ENCODE measurements at regions not wholly inside any gene's neighbourhood (a gene's known extent, or its start where the extent isn't known, plus 50 kb on each side); places are given as distances from the start of the nearest gene placed in this dataset.

DNA sequence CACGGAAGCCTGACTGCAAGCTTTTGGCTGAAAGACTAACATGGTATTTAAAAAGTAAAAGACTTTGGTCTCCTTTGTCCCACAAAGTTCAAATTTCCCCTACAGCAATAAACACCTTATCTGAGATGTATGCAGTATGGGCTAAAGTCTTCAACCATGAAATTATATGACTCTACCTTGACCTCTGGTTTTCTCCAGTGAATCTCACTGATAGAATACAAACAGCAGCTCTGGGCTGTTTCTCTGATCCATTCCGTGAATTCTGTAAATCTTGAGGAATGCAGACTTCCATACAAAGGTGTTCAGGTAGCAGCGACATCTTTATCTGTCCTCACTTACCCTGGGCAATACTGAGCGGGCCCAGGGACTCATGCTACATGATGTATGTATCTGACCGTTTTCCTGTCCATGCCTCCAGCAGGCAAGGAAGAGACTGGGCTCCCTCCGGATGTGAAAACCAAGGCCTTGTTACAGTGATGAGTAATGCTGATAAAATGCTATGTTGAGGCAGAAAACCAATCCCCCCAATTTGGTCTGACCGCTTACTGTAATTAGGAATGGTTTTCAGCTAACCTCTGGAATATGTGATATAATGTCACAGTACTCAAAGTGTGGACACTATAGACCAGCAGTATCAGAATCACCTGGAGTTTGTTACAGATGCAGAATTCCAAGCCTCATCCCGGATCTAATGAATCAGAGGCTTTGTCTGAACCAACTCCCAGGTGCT, 589.8 kb downstream of the HS3ST4 start:
- DNase-seq (ENCODE audit: low read depth in 4 of 4, low spot score in 1 of 4): no peak

DNA sequence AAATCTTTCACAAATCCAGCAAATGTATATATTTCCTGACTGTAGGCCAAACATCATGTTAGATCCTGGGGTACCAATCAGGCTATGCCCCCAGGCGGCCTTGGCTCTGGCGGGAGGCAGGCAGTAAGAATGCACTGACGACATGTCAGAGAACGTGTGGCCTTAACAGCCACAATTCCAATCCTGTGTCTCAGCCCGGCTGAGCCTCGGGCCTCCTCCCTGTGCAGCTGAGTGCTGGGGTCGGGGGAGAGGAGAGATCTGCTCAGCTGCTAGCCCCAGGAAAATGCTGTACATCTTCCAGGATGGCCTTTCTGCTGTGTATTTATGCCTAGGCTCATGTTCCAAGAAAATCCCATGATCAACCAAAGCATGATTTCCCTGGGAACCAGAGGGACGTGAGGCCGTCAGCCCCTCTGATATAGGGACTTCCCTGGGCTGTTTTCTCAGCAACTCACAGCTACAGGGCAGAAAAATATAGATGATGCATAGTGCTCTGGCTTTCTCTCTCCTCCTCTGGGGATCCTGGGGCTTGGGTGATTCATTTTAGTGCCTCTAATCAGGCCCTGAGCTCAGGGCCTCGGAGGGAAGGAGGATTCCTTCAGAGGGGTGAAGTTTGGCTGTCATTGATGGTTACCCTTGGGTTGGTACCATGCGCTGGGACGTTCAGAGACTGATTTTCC, 604.0 kb downstream of the HS3ST4 start:
- DNase-seq (ENCODE audit: low read depth in 4 of 4, low spot score in 1 of 4): no peak

DNA sequence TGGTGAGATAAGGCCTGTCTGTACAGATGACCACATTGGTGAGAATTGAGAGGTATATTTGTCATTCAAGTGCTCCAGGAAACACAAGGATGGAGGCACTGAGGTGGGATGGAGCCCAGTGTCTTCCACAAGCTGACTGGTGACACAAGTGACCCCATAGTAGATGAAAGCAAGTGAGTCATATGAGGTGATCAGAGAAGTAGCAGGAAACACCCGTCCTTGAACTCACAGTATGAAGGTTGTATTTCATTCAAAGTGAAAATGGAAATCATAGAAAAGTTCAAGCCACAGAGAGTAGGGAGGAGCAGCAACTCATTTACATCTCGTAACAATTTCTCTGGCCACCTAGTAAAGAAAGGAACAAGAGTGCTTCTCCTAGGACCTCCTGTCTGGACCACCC, 609.8 kb downstream of the HS3ST4 start:
- no peak for DNase-seq (ENCODE audit: low read depth in 4 of 4, low spot score in 1 of 4)

DNA sequence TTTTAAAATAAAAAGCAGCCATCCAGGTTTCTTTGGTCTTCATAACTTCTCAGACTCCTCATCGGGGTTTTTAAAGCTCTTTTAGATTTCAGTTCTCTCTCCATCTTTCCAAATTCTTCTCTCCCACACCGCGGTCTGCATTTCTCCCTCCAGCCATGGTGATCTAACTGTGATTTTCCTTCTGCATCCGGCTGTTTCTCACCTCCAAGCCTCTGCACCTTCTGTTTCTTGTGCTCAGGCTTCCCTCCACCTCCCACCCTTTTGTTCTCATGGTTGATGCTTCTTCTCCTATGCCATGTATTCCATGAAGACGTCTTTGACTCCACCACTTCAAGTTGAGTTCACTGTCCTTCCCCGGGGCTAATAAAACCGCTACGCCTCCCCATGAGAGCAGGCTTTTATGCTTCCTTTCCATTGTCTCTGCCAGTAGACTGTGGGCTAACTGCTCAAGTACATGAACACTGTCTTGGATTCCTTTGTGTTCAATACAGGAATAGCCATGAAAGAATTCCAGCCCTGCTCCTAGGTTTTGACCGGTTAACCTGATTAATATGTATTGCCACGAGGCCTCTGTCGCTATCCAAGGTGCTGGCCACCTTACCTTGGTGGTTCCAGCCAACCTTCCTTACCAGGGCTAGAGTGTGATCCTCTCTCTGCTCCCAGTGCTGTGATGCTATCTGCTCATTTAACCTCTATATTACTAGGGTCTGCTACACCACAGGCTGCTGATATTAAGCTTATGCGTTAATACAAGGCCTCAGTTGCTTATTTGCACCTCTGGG, 625.1 kb downstream of the HS3ST4 start:
- no peak for DNase-seq (ENCODE audit: low read depth in 4 of 4, low spot score in 1 of 4)

DNA sequence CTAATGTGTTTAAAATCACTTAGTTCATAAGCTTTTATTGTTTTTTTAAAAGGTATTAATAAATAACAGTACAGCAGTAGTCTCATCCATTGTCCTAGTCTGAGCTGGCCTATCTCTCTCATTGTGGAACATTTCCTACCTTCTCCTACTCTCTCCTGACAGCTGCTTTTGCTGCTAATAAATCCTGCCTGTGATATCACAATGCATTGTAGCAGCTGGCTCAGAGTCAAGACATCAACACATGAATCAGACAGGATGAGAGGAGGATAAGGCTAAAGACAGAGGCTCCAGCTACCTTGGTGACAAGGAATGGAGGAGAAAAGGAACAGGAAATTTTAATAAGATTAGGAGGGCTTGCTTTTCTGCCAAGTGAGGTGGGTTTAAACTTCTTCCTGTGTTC, 626.1 kb downstream of the HS3ST4 start:
- DNase-seq (ENCODE audit: low read depth in 4 of 4, low spot score in 1 of 4): no peak

DNA sequence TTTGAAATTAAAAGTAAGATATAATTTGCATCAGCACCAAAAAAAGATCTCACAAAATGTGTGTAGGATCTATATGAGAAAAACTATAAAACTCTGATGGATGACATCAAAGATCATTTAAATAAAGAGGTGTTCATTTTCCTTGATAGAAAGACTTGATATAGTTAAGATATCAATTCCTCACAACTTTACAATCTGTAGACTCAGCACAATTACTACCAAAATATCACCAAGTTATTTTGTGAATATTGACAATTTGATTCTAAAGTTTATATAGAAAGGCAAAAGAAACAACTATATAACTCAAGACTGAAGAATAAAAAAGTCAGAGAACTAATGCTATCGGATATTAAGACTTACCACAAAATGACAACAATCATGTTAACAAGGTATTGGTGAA, 638.9 kb downstream of the HS3ST4 start:
- DNase-seq (ENCODE audit: low read depth in 4 of 4, low spot score in 1 of 4): no peak

DNA sequence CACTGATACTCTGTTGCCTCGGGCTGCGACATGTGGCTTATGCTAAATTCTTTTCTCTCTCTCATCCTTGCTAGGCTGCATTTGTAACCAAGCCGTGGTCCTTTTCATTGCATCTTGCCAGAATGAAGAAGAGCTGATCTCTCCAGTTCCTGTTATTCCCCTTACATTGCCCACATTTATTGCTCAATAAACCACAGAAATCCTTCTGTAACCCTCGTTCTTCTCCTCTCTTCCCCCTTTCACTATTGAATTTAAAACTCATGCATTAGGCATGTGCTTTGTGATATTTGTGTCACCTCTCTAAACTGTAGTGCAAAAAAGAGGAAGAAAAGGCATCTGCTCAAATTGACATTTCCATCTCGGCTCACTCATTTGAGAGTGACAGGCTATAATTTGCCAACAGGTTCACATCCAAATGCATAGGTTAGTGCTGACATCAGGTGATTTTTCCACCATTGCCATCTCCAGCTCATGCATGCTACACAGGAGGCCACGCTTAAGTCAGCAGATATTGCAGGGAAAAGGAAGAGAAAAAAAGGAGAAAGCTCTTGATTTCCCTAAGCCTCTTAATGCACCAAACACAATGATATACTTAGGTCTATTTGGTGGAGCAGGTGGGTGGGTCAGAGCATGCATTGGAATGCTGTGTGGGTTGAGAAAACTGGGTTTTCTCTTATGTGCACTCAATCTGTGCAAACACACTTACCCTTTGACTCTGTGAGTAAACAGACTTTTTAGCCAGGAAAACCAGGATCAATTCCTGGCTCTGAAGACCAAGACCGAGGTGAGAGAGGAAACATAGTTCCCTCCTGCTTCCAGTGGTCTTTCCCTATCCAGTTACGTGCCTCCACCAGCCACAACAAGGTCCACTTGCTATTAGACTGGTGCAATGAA, 642.7 kb downstream of the HS3ST4 start:
- DNase-seq (ENCODE audit: low read depth in 4 of 4, low spot score in 1 of 4): no peak

DNA sequence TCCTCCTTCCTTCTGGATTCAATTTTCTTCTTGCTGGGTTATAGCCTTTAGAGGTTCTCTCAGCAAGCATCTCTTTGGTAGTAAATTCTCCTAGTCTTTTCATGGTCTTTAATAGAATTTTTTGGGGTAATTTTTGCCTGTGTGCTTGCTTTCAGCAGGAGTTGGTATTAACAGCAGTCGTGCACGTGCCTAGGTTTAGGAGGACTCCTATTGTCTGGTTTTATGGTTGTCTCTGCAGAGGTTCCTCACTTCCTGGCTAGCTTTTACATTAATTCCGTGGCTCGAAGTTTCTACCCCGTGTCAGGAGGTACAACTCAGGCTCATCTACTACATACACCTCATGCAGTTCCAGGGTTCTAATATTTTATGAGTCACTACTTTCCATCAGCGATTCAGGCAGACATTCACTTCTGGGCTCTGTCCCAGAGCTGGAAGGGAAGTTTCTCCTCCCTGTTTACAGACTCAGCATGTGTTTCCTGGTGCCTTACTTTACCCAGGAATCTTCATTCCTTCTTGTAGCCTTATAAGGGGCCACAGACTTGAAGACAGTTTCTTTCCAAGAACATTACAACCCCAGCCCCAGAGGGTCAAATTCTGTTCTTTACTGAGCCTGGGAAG, 643.6 kb downstream of the HS3ST4 start:
- DNase-seq (ENCODE audit: low read depth in 4 of 4, low spot score in 1 of 4): no peak

DNA sequence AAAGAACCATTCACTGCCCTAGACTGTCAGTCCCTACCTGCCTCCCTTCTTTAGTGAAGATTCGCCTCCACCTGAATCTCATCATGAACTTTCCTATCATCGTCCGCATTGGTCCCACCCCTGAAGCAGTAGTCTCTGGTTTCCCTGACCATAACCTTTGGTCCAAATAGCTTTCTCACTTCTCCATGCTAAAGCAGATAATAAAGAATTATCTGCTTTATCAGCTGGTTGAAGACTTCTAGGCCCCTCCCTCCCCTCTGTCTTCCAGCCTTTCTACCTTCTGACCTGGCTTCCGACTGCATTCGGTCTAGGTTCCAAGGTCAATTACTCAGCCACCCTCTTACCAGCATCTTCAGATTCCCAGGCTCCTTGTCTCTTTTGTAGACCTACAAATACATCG, 650.9 kb downstream of the HS3ST4 start:
- no peak for DNase-seq (ENCODE audit: low read depth in 4 of 4, low spot score in 1 of 4)

DNA sequence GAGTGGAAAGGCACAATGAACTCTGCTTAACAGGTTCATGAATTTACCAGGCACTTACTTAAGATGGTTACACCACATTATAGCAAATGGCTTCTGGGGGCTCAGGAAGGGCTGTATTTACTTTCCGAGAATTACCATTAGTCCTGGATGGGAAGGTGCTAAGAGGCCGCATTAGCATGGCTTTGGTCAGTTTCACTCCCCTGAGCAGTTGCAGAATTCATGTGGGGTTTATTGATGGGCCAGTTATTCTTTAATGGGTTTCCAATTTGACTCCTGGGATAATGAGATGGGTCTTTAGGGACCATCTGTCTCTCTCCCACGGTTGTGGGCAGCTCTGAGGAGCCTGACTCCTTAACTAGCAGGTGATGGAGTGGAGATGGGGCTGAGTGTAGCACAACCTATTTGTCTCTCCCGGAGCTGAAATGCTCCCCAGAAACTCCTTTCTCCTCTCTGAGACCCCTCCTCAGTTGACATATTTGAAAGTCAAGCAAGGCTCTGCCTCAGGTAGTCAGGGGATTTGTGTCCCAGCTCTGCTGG, 652.5 kb downstream of the HS3ST4 start:
- DNase-seq (ENCODE audit: low read depth in 4 of 4, low spot score in 1 of 4): no peak

DNA sequence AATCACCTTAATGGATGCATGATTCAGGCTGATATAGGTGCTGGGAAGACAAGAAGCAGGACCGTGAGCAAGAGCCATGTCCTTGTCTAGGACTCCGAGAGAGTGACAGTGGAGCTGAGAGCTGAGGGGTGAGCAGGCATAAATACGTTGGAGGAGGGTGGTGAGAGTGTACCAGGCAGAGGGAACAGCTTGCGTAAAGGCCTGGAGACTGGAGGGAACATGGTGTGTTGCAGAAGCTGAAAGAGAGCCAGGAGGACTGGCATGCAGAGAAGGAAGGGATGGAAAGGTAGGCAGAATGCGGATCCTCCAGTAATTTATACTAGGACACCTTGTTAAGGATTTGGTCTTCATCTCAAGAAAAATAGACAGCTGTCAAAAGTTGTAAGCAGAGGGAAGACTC, 653.2 kb downstream of the HS3ST4 start:
- DNase-seq (ENCODE audit: low read depth in 4 of 4, low spot score in 1 of 4): no peak

DNA sequence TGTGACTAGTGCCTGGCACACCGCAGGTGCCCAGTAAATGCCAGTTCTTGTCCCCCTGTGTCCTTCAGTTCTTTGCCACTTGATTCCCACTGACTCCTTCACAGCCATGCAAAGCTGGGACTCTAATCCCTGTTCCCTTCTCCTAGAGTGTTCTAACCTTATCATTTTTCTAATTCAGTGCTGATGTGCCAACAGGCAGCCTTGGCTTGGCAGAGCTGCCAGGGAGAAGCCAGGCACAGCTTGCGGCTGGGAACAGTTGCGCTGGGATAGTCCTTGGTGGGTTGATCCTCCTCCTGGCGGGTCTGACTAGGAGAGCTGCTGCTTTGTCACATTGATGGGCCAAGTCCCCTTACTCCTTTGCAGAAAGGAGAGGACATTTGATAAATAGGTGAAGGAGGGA, 654.2 kb downstream of the HS3ST4 start:
- DNase-seq (ENCODE audit: low read depth in 4 of 4, low spot score in 1 of 4): no peak

DNA sequence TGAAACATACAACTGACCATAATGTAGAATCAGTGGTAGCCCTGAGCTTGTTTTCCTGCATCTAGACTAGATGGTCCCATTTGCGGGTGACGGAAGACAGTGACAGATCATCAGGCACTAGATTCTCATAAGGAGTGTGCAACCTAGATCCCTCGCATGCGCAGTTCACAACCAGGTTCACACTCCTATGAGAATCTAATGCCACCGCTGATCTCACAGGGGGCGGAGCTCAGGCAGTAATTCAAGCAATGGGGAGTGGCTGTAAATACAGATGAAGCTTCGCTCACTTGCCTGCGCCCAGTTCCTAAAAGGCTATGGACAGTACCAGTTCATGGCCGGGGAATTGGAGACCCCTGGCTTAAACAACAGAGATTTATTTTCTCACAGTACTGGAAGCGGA, 656.3 kb downstream of the HS3ST4 start:
- no peak for DNase-seq (ENCODE audit: low read depth in 4 of 4, low spot score in 1 of 4)

DNA sequence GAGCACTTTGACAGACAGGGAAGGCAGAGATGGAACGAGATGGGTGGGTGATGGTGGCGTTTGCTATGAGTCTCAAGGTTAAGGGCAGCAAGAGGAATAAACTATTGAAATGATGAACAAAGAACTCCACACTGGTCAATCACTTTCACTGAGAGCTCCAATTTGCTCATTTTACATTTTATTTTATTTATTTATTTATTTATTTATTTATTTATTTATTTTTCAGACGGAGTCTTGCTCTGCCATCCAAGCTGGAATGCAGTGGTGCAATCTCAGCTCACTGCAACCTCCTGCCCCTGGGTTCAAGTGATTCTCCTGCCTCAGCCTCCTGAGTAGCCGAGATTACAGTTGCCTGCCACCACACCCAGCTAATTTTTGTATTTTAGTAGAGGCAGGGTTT, 669.1 kb downstream of the HS3ST4 start:
- no peak for DNase-seq (ENCODE audit: low read depth in 4 of 4, low spot score in 1 of 4)

DNA sequence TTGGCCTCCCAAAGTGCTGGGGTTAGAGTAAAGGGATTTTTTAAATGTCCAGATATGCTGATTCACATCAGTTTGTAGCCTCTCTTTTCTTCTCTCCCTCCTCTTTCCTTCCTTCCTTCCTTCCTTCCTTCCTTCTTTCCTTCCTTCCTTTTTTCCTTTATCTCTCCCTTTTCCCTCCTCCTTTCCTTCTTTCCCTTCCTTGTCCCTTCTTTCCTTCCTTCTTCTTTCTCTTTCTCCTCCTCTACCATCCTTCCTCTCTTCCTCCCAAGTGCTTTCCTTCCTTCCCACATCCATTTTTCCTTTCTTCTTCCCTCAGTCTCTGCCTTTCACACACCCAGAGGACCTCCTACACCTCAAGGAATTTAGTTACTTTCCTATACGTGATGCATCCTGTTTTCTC, 671.8 kb downstream of the HS3ST4 start:
- DNase-seq (ENCODE audit: low read depth in 4 of 4, low spot score in 1 of 4): no peak

DNA sequence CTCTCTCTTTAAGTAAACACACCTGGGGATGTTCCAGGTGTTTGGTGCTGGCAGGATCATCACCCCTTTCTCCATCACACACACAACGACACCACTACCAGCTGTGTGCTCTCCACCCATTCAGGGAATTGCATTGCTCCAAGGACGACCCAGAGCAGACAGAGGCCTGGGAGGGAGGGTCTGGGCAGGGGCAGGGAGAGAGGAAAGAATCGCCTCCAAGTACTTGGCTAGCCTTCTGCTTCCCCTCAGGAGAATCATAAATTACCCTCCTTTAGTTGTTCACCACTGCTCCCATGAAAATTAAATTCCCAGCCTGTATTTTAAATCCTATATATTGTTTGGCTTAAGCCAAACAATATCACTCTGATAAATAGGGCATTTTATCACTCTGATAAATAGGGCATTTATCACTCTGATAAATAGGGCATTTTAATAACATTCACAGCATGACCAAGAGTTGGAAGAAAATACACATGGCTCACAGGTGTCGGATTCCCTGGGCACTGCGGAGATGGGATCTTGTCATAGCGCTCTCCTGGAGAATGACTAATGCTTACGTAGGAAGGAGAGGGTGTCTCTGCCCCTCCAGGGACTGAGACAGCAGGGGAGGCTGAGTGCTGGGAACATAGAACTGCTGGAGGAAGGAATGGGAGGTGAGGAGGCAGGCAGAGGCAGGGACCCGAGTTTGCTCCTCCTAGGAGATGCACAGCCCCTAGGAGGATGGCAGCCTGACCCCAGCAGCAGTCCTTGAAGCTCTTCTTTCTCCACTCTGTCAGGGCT, 673.6 kb downstream of the HS3ST4 start:
- DNase-seq (ENCODE audit: low read depth in 4 of 4, low spot score in 1 of 4): no peak

DNA sequence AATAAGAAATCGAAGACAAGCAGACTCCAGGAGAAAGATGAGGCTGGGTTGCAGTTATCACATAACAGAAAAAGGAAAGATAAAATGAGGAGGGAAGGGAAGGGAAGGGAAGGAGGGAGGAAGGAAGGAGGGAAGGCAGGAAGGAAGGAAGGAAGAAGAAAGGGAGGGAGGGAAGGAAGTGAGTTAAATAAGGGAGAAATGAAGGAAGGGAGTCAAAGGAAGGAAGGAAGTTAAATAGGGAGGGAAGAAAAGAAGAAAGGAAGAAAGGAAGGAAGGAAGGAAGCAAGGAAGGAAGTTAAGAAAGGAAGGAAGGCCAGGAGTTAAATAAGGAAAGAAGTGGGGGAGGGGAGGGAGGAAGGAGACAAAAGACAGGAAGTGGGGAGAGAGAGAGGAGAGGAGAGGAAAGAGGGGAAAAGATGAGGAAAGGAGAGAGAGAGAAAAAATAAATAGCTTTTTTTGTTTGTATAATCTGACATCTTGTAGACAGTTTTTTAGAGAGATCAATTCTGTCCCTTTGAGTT, 679.6 kb downstream of the HS3ST4 start:
- DNase-seq (ENCODE audit: low read depth in 4 of 4, low spot score in 1 of 4): no peak

DNA sequence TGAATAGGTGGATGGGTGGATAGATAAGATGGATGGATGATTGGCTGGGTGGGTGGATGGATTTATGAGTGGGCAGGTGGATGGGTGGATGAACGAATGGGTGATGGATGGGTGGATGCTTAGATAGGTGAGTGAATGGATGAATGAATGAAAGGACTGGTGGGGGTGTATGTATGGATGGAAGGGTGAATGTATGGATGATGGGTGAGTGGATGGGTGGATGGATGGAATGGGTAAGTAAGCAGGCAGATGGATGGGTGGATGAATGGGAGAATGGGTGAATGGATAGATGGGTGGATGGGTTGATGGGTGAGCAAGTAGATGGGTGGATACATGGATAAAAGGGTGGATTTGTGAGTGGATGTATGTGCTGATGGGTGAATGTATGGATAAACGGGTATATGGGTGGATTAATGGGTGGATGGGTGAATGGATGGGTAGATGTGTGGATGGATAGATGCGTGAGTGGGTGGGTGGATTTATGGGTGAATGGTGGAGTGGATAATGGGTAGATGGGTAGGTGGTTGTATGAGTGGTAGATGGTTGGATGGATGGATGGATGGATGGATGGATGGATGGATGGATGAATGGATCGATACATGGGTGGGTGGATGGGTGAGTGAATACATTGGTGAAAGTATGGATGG, 682.6 kb downstream of the HS3ST4 start:
- no peak for DNase-seq (ENCODE audit: low read depth in 4 of 4, low spot score in 1 of 4)

DNA sequence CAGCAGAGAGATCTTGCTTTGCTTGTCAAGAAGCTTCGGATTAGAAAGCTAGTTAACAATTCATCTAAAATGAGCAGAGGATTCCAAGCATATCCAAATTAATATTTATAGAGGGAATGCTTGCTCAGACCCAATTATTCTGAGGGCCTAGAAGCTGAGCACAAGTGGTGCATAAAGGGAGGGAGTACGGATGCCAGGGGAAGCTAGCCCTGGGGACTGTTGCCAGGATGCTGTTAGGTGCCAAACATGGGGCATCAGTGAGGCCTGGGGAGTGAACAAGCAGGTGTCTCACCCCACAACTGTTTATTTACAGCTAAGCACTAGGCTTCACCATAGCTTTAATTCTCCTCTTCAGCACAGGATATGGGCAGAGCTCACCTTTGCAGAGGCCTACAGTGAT, 684.1 kb upstream of the C16orf82 start:
- no peak for DNase-seq (ENCODE audit: low read depth in 4 of 4, low spot score in 1 of 4)

Data from stimulated activated CD4-positive, alpha-beta T cell treated with anti-CD3 and anti-CD28 coated beads, Interleukin-1b, Interleukin-23, amount 100 ng/mL, for 24 hours (primary cell).